ENCODE measurements at regions not wholly inside any gene's neighbourhood (a gene's known extent, or its start where the extent isn't known, plus 50 kb on each side); places are given as distances from the start of the nearest gene placed in this dataset.

DNA sequence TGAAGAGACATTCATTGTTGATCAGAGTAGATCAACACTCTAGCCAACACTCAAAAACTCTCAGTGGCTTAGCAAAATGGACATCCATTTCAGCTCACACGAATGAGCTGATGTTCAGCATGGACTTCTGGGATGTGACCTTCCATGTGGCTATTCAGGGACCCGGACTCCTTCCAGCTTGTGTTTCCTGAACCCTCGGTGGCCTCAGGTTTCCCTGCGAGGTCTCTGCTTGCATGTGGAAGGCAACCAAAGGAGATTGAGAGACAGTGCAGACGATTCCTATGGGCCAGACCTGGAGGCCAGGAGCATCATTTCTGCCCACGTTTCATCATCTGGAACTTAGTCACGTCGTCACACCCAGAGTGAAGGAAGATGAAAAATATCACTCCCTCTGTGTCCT is 1137.4 kb downstream of the TBC1D22A start:
- Histone ChIP-seq H3K9me3 (ENCODE audit: control extremely low read depth in 1 of 3, control insufficient read depth in 2 of 3, insufficient read depth in 1 of 3, low read length in 2 of 3) (peaks cover 1 to 3% (median 2%) of the 10 kb centered on the region in 3 donors), H3K4me3 (ENCODE audit: control extremely low read depth in 1 of 5, extremely low read depth in 1 of 5, insufficient read depth in 1 of 5, low read depth in 2 of 5, low read length in 4 of 5) (no peak overlapping the region), H3K79me2 (ENCODE audit: control insufficient read depth, insufficient read depth, low read length) (no peaks in the 10 kb centered on the region), H3K36me3 (replicated peaks in 1 of 2; ENCODE audit: control extremely low read depth in 1 of 2, control insufficient read depth in 1 of 2, extremely low read depth in 1 of 2, insufficient read depth in 2 of 2, low read length in 1 of 2) (no peaks in the 10 kb centered on the region), H4K20me1 (ENCODE audit: control insufficient read depth, insufficient read depth, low read length, poor library complexity, severe bottlenecking) (no peaks in the 10 kb centered on the region), H3K9ac (ENCODE audit: low read length) (no peak overlapping the region), H3K27me3 (replicated peaks in 1 of 4; ENCODE audit: control extremely low read depth in 1 of 4, control insufficient read depth in 3 of 4, insufficient read depth in 4 of 4, low read length in 3 of 4) (no peaks in the 10 kb centered on the region), H2AFZ (ENCODE audit: insufficient read depth, low read depth, low read length, poor library complexity, severe bottlenecking) (no peak overlapping the region), H3K27ac (ENCODE audit: low read length in 2 of 2) (no peak overlapping the region), H3K4me1 (ENCODE audit: control insufficient read depth in 2 of 2, insufficient read depth in 2 of 2, low read length in 2 of 2) (no peaks in the 10 kb centered on the region), H3K4me2 (replicated peaks; ENCODE audit: low read depth, low read length, poor library complexity, severe bottlenecking) (no peak overlapping the region)
- H3K27me3 Mint-ChIP-seq, result peaks cover 3% of the 10 kb centered on the region
- H3K9me3 Mint-ChIP-seq (ENCODE audit: insufficient read depth), result peaks cover 3% of the 10 kb centered on the region
- CTCF ChIA-PET, result no interaction called here
- WGBS (ENCODE audit: insufficient coverage), result 86% methylated on average over 8 of the region's 8 CpGs
- ATAC-seq (ENCODE audit: low read depth), result no peak
- H3K4me3 Mint-ChIP-seq, result no peak overlapping the region
- no peak for DNase-seq
- POLR2A ChIA-PET, result no interaction called here
- no peak overlapping the region for H3K27ac Mint-ChIP-seq
- no peak for TF ChIP-seq EZH2 (IDR thresholded peaks at IDR 0.05; ENCODE audit: borderline replicate concordance, insufficient read depth, low read depth, low read length, poor library complexity, severe bottlenecking)
- TF ChIP-seq, protein P1, sequence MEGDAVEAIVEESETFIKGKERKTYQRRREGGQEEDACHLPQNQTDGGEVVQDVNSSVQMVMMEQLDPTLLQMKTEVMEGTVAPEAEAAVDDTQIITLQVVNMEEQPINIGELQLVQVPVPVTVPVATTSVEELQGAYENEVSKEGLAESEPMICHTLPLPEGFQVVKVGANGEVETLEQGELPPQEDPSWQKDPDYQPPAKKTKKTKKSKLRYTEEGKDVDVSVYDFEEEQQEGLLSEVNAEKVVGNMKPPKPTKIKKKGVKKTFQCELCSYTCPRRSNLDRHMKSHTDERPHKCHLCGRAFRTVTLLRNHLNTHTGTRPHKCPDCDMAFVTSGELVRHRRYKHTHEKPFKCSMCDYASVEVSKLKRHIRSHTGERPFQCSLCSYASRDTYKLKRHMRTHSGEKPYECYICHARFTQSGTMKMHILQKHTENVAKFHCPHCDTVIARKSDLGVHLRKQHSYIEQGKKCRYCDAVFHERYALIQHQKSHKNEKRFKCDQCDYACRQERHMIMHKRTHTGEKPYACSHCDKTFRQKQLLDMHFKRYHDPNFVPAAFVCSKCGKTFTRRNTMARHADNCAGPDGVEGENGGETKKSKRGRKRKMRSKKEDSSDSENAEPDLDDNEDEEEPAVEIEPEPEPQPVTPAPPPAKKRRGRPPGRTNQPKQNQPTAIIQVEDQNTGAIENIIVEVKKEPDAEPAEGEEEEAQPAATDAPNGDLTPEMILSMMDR (IDR thresholded peaks at IDR 0.05), result no peak
- intact Hi-C loops (cut with micrococcal nuclease), result no loop called here
- no peaks in the 10 kb centered on the region for H3K4me1 Mint-ChIP-seq

- no peaks in the 10 kb centered on the region for H3K4me1 ChIP-seq (ENCODE audit: control insufficient read depth in 2 of 2, insufficient read depth in 2 of 2, low read length in 2 of 2)
- no peak overlapping the region for H3K4me3 Mint-ChIP-seq
- H3K4me2 ChIP-seq (replicated peaks; ENCODE audit: low read depth, low read length, poor library complexity, severe bottlenecking), result no peak overlapping the region
- no peak overlapping the region for H3K27ac Mint-ChIP-seq
- no peaks in the 10 kb centered on the region for H3K27me3 ChIP-seq (replicated peaks in 1 of 4; ENCODE audit: control extremely low read depth in 1 of 4, control insufficient read depth in 3 of 4, insufficient read depth in 4 of 4, low read length in 3 of 4)
- H3K9me3 ChIP-seq (ENCODE audit: control extremely low read depth in 1 of 3, control insufficient read depth in 2 of 3, insufficient read depth in 1 of 3, low read length in 2 of 3), result peaks cover 3 to 7% (median 6%) of the 10 kb centered on the region in 3 donors
- no peaks in the 10 kb centered on the region for H4K20me1 ChIP-seq (ENCODE audit: control insufficient read depth, insufficient read depth, low read length, poor library complexity, severe bottlenecking)
- WGBS (ENCODE audit: insufficient coverage), result no CpG with 5 or more reads among the region's 3 CpGs
- no peak for ATAC-seq (ENCODE audit: low read depth)
- no peak for DNase-seq
- H3K27ac ChIP-seq (ENCODE audit: low read length in 2 of 2), result no peak overlapping the region
- H3K27me3 Mint-ChIP-seq, result peaks cover 3% of the 10 kb centered on the region
- no peaks in the 10 kb centered on the region for H3K79me2 ChIP-seq (ENCODE audit: control insufficient read depth, insufficient read depth, low read length)
- TF ChIP-seq, protein P1 (IDR thresholded peaks at IDR 0.05), result no peak
- TF ChIP-seq EZH2 (IDR thresholded peaks at IDR 0.05; ENCODE audit: borderline replicate concordance, insufficient read depth, low read depth, low read length, poor library complexity, severe bottlenecking), result no peak
- intact Hi-C loops (cut with micrococcal nuclease), result no loop called here
- H3K9ac ChIP-seq (ENCODE audit: low read length), result no peak overlapping the region
- POLR2A ChIA-PET, result no interaction called here
- H3K4me3 ChIP-seq (ENCODE audit: control extremely low read depth in 1 of 5, extremely low read depth in 1 of 5, insufficient read depth in 1 of 5, low read depth in 2 of 5, low read length in 4 of 5), result no peak overlapping the region
- no peaks in the 10 kb centered on the region for H3K36me3 ChIP-seq (replicated peaks in 1 of 2; ENCODE audit: control extremely low read depth in 1 of 2, control insufficient read depth in 1 of 2, extremely low read depth in 1 of 2, insufficient read depth in 2 of 2, low read length in 1 of 2)
- H3K9me3 Mint-ChIP-seq (ENCODE audit: insufficient read depth), result peaks cover 6% of the 10 kb centered on the region
- no peaks in the 10 kb centered on the region for H3K4me1 Mint-ChIP-seq
- H2AFZ ChIP-seq (ENCODE audit: insufficient read depth, low read depth, low read length, poor library complexity, severe bottlenecking), result no peak overlapping the region
- CTCF ChIA-PET, result no interaction called here
These were observed 1136.5 kb downstream of the TBC1D22A start for GRCh38 chr22:47898946-47899345.
